Retinal pigment epithelial cell (primary cell): ENCODE measurements at regions not wholly inside any gene's neighbourhood (a gene's known extent, or its start where the extent isn't known, plus 50 kb on each side); places are given as distances from the start of the nearest gene placed in this dataset.
A peak's percentile ranks its signal among the peaks of the same experiment; 100 is the strongest.

Experiments used
- DNase-seq: peaks from one replicate; pipeline ENCODE4 v3.0.0-alpha.2; 2010; ENCODE audit warnings: low read depth
- H3K4me3 ChIP-seq: 2 replicates; pipeline ENCODE4 v1.5.1; 2011; ENCODE audit warnings: mild to moderate bottlenecking, low read length, control low read depth, moderate library complexity
- TF ChIP-seq, protein P1 (sequence below): conservative IDR thresholded peaks from 2 replicates; pipeline ENCODE4 v1.5.1; 2011; ENCODE audit warnings: low read depth, low read length, control low read depth, inconsistent platforms

GRCh38 chr2:116487336-116487735 lies 1327.2 kb upstream of the DDX18 start:
- TF ChIP-seq, protein P1, sequence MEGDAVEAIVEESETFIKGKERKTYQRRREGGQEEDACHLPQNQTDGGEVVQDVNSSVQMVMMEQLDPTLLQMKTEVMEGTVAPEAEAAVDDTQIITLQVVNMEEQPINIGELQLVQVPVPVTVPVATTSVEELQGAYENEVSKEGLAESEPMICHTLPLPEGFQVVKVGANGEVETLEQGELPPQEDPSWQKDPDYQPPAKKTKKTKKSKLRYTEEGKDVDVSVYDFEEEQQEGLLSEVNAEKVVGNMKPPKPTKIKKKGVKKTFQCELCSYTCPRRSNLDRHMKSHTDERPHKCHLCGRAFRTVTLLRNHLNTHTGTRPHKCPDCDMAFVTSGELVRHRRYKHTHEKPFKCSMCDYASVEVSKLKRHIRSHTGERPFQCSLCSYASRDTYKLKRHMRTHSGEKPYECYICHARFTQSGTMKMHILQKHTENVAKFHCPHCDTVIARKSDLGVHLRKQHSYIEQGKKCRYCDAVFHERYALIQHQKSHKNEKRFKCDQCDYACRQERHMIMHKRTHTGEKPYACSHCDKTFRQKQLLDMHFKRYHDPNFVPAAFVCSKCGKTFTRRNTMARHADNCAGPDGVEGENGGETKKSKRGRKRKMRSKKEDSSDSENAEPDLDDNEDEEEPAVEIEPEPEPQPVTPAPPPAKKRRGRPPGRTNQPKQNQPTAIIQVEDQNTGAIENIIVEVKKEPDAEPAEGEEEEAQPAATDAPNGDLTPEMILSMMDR, result no peak
- H3K4me3 ChIP-seq, result no peak overlapping the region
- DNase-seq, result no peak

DNA sequence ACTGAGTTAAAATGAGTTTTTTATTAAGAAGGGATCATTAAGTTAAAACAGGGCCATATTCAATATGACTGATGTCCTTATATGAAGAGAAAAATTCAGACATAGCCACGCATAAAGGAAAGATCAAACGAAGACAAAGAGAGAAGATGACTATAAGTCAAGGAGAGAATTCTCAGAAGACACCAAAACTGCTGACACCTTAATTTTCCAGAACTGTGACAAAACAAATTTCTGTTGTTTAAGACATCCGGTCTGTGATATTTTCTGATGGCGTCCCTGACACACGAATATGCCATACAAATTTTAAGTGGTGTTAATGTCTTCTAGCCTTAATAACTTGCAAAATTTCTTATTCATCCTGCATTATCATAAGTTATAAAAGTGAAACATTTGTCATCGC lies 1325.2 kb upstream of the DDX18 start:
- no peak for DNase-seq
- no peak overlapping the region for H3K4me3 ChIP-seq
- TF ChIP-seq, protein P1, result no peak

GRCh38 chr2:116489944-116490343 lies 1324.5 kb upstream of the DDX18 start:
- peak; percentile 81 for DNase-seq
- TF ChIP-seq, protein P1, result no peak
- H3K4me3 ChIP-seq, result no peak overlapping the region

- no peak overlapping the region for H3K4me3 ChIP-seq
- no peak for DNase-seq
- TF ChIP-seq, protein P1, result no peak
Observed at GRCh38 chr2:116490511-116491145, 1323.9 kb upstream of the DDX18 start.

GRCh38 chr2:116491292-116491691 lies 1323.2 kb upstream of the DDX18 start:
- TF ChIP-seq, protein P1, result no peak
- H3K4me3 ChIP-seq, result no peak overlapping the region

DNA sequence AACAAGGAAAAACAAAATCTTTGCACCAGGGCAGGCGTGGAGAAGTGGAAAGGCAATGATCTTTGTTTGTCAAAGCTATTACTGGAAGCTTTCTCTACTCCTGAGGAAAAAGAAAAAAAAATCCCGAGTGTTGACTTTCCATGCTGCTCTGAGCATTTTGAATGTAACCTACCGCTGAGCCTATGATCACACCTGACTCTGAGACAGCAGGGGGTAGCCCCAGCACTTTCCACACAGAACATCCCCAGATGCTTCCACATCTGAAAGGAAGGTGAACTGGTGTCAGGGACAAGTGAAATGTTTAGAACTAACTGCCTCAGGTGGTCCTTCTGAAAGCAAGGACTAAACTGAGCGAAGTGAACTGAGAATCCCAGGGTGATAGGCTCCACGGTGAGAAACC lies 1315.1 kb upstream of the DDX18 start:
- H3K4me3 ChIP-seq, result no peak overlapping the region
- TF ChIP-seq, protein P1, result no peak
- no peak for DNase-seq

More at GRCh38 chr2:116491292-116491691, 1323.2 kb upstream of the DDX18 start:
- DNase-seq, result no peak

- no peak for DNase-seq
- no peak overlapping the region for H3K4me3 ChIP-seq
- TF ChIP-seq, protein P1, result peak; percentile 70
Observed at GRCh38 chr2:116510117-116510671, 1304.3 kb upstream of the DDX18 start.
